Psoas muscle (tissue), 7 donors: ENCODE measurements at regions not wholly inside any gene's neighbourhood (a gene's known extent, or its start where the extent isn't known, plus 50 kb on each side); places are given as distances from the start of the nearest gene placed in this dataset.

Source experiments
- ATAC-seq, 4 donors: fragments of 200-7000 bp; cut with Tn5 transposase; one replicate each; pipeline ENCODE4 v1.9.1; 2020; ENCODE audit warnings: moderate library complexity in 3 of 4, mild to moderate bottlenecking in 2 of 4
- DNase-seq, 2 donors: peaks; one replicate each; pipeline ENCODE4 v3.0.0-alpha.2; 2020
- H3K27ac ChIP-seq: fragments of 200-600 bp; one replicate; pipeline ENCODE4 v1.8.0; 2022
- H3K27me3 ChIP-seq, 3 donors: fragments of 200-600 bp in 1 of 3; one replicate each; pipeline versions ENCODE4 v1.6.1 to v1.8.0; 2013 to 2022; ENCODE audit warnings: low read length in 2 of 3, mild to moderate bottlenecking in 2 of 3, moderate library complexity in 1 of 3; ENCODE audit not compliant: insufficient read depth in 3 of 3
- H3K36me3 ChIP-seq, 2 donors: fragments of 200-600 bp in 1 of 2; one replicate each; pipeline versions ENCODE4 v1.6.1 to v1.8.0; 2013 to 2022; ENCODE audit warnings: low read depth in 1 of 2, mild to moderate bottlenecking in 1 of 2, moderate library complexity in 1 of 2; ENCODE audit not compliant: insufficient read depth in 1 of 2
- H3K4me1 ChIP-seq: fragments of 200-600 bp; one replicate; pipeline ENCODE4 v1.8.0; 2022
- H3K4me3 ChIP-seq: fragments of 200-600 bp; one replicate; pipeline ENCODE4 v1.8.0; 2022; ENCODE audit warnings: mild to moderate bottlenecking
- H3K9me3 ChIP-seq: fragments of 200-600 bp; one replicate; pipeline ENCODE4 v1.8.0; 2022
- CTCF ChIP-seq: fragments of 200-600 bp; IDR thresholded peaks from one replicate; pipeline ENCODE4 v1.8.0; 2022; ENCODE audit warnings: antibody characterized with exemption
- WGBS, 3 donors: extraction: QIAGEN DNeasy Blood & Tissue Kit; methylation state at CpG; one replicate each; pipeline versions ENCODE4 v1.1.6 to v1.1.7; 2013; 5-methylcytosine and 5-hydroxymethylcytosine counted together
- intact Hi-C, 2 donors: fragments of 100-400 bp; cut with DNase I; formaldehyde crosslinking; loops; one replicate each; pipeline versions ENCODE4 v1.11.0 to v1.14.2; 2022
- donor health status: healthy with polysubstance abuse.
- donor health status: DM: no; HTN: no; CAD: no; lungs with moderate emphysema.
- donor health status: Bipolar disorder and iron deficiency.
- donor health status: healthy.
- donor health status: DM: yes; HTN: yes; CAD: no.
- donor health status: DM: no; HTN: no; CAD: no.
- donor health status: DM: yes; HTN: yes; CAD: no.

GRCh38 chr11:106446955-106447354 is 369.5 kb downstream of the AASDHPPT start:
- Histone ChIP-seq H3K4me1 (no peaks in the 10 kb centered on the region), H3K36me3 (no peaks in the 10 kb centered on the region), H3K27ac (no peak overlapping the region), H3K27me3 (no peaks in the 10 kb centered on the region), H3K9me3 (no peaks in the 10 kb centered on the region), H3K4me3 (no peak overlapping the region)
- DNase-seq (no peak), ATAC-seq (no peak)
- intact Hi-C loops: no loop called here
- no peak for TF ChIP-seq CTCF
- WGBS, 3 donors: 67 to 79% (median 70%) methylated on average over 4 of the region's 4 CpGs

GRCh38 chr11:106447631-106448191 is 370.2 kb downstream of the AASDHPPT start:
- Histone ChIP-seq H3K27ac (no peak overlapping the region), H3K36me3 (no peaks in the 10 kb centered on the region), H3K4me3 (no peak overlapping the region), H3K27me3 (no peaks in the 10 kb centered on the region), H3K9me3 (no peaks in the 10 kb centered on the region), H3K4me1 (no peaks in the 10 kb centered on the region)
- ATAC-seq (no peak), DNase-seq (no peak)
- TF ChIP-seq CTCF: no peak
- intact Hi-C loops: no loop called here
- WGBS, 3 donors: 40 to 60% (median 54%) methylated on average over 5 of the region's 5 CpGs

- no peaks in the 10 kb centered on the region for H3K27me3 ChIP-seq
- TF ChIP-seq CTCF: no peak
- no peaks in the 10 kb centered on the region for H3K4me1 ChIP-seq
- H3K36me3 ChIP-seq: no peaks in the 10 kb centered on the region
- ATAC-seq (no peak), DNase-seq (no peak)
- H3K4me3 ChIP-seq: no peak overlapping the region
- WGBS, 3 donors: 73 to 80% (median 75%) methylated on average over 3 of the region's 3 CpGs
- no peak overlapping the region for H3K27ac ChIP-seq
- H3K9me3 ChIP-seq: no peaks in the 10 kb centered on the region
- intact Hi-C loops: no loop called here
Observed at GRCh38 chr11:106449763-106450162, 372.3 kb downstream of the AASDHPPT start.

- 66 to 78% (median 70%) methylated on average over 2 of the region's 2 CpGs for WGBS, 3 donors
- H3K27me3 ChIP-seq: no peaks in the 10 kb centered on the region
- H3K4me1 ChIP-seq: no peaks in the 10 kb centered on the region
- no peak overlapping the region for H3K4me3 ChIP-seq
- ATAC-seq (no peak), DNase-seq (no peak)
- H3K9me3 ChIP-seq: no peaks in the 10 kb centered on the region
- intact Hi-C loops: no loop called here
- TF ChIP-seq CTCF: no peak
- H3K36me3 ChIP-seq: no peaks in the 10 kb centered on the region
- H3K27ac ChIP-seq: no peak overlapping the region
Observed at GRCh38 chr11:106451228-106451922, 373.9 kb downstream of the AASDHPPT start.

GRCh38 chr11:106456647-106457046 is 379.2 kb downstream of the AASDHPPT start:
- intact Hi-C loops: no loop called here

More at GRCh38 chr11:106456647-106457046, 379.2 kb downstream of the AASDHPPT start:
- Histone ChIP-seq H3K36me3 (no peaks in the 10 kb centered on the region), H3K4me3 (no peak overlapping the region), H3K27ac (no peak overlapping the region), H3K4me1 (no peaks in the 10 kb centered on the region), H3K9me3 (no peaks in the 10 kb centered on the region), H3K27me3 (no peaks in the 10 kb centered on the region)
- ATAC-seq (no peak), DNase-seq (no peak)
- no peak for TF ChIP-seq CTCF
- WGBS, 3 donors: 53 to 64% (median 59%) methylated on average over 3 of the region's 3 CpGs
